Activated T-helper 1 cell treated with anti-CD3 and anti-CD28 coated beads, Interleukin-12 subunit alpha, Interleukin-12 subunit beta, Interleukin-2, Interleukin-4 antibody, amounts not matched to agents 30 ng/mL and 10 ng/mL and 1 ng/mL, durations not matched to agents 14 hours and 24 hours and 36 hours (primary cell): ENCODE measurements at regions not wholly inside any gene's neighbourhood (a gene's known extent, or its start where the extent isn't known, plus 50 kb on each side); places are given as distances from the start of the nearest gene placed in this dataset.

ENCODE experiments used
- DNase-seq: peaks from one replicate; pipeline ENCODE4 v3.0.0; 2021; ENCODE audit warnings: low spot score
- H3K27ac Mint-ChIP-seq: one replicate; pipeline ENCODE4 v1.8.0; 2021; ENCODE audit warnings: mild to moderate bottlenecking, mixed read lengths
- H3K27me3 Mint-ChIP-seq: one replicate; pipeline ENCODE4 v1.8.0; 2022; ENCODE audit warnings: mild to moderate bottlenecking, moderate library complexity, mixed read lengths; ENCODE audit not compliant: insufficient read depth
- H3K36me3 Mint-ChIP-seq: one replicate; pipeline ENCODE4 v1.8.0; 2021; ENCODE audit warnings: low read depth, mixed read lengths
- H3K4me1 Mint-ChIP-seq: one replicate; pipeline ENCODE4 v1.8.0; 2021; ENCODE audit warnings: low read depth, mixed read lengths
- H3K4me3 Mint-ChIP-seq: one replicate; pipeline ENCODE4 v1.8.0; 2021; ENCODE audit warnings: mild to moderate bottlenecking, moderate library complexity, mixed read lengths
- H3K9me3 Mint-ChIP-seq: one replicate; pipeline ENCODE4 v1.8.0; 2021; ENCODE audit warnings: mixed read lengths
- intact Hi-C: fragments of 100-400 bp; cut with micrococcal nuclease; formaldehyde crosslinking; loops from one replicate; pipeline ENCODE4 v1.15.1; 2024

DNA sequence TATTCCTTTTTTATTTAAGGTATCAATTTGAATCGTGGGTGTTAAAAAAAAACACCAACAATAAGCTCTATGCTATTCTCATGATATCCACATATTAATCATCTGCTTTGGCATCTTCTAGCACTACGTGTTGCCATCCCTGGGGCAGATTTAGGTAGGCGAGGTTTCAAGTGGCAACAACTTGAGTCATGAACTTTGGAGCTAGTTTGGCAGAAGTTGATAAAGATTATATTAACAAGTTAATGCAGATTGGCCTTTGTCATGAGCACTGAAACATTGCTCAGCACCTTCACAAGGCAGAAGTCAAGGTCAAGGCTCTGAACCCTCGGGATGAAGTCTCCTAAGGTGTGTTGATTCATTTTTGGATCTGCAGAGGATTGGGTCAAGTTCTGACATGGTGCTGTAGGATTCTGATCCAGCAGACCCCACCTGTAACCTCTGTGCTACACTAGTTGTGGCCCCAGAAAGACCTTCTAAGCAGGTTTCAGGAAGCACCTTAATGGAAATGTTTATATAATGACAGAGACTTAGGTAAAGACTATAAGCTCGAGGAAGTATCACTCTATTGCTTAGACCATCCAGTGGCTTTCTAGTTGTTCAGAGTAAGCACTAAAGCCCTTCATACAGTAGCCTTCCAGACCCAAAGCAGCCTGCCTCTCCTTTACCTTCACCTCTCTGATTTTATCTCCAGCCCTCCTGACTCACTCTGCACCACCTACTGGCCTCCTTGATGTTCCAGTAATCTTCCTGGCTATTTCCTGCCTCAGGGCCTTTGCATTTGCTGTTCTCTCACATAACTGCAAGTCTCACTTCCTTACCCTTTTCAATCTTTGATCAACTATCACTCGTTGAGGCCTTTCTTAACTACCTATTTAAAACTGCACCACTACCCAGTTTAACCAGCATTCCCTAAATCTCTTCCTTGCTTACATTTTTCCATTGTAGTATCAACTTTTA lies 117.0 kb upstream of the SLC4A4 start:
- Mint-ChIP-seq H3K4me1 (no peaks in the 10 kb centered on the region), H3K9me3 (no peaks in the 10 kb centered on the region), H3K27ac (no peak overlapping the region), H3K27me3 (peaks cover 2% of the 10 kb centered on the region), H3K36me3 (no peaks in the 10 kb centered on the region), H3K4me3 (no peak overlapping the region)
- no peak for DNase-seq
- intact Hi-C loops, result no loop called here

DNA sequence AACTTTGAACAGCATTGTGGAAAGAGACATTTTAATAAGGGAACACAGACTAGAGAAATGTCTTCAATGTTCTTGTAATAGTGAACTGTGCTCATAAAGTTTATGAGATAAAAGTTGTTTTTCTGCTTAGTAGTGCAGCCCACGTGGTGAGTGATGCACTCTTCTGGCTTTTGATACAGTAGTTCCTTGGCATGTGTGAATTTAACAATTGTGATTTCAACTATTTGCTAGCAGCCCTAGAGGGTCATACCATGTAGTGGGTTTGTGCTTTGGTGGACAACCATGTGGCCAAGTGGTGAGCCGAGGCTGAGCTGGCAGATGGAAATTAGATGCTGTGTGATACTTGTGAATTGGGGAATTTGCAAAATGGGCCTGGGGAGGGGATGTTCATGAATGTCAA lies 116.2 kb upstream of the SLC4A4 start:
- no peaks in the 10 kb centered on the region for H3K36me3 Mint-ChIP-seq
- intact Hi-C loops, result no loop called here
- H3K4me3 Mint-ChIP-seq, result no peak overlapping the region
- no peak overlapping the region for H3K27ac Mint-ChIP-seq
- no peaks in the 10 kb centered on the region for H3K4me1 Mint-ChIP-seq
- DNase-seq, result no peak
- H3K9me3 Mint-ChIP-seq, result no peaks in the 10 kb centered on the region
- H3K27me3 Mint-ChIP-seq, result peaks cover 4% of the 10 kb centered on the region

DNA sequence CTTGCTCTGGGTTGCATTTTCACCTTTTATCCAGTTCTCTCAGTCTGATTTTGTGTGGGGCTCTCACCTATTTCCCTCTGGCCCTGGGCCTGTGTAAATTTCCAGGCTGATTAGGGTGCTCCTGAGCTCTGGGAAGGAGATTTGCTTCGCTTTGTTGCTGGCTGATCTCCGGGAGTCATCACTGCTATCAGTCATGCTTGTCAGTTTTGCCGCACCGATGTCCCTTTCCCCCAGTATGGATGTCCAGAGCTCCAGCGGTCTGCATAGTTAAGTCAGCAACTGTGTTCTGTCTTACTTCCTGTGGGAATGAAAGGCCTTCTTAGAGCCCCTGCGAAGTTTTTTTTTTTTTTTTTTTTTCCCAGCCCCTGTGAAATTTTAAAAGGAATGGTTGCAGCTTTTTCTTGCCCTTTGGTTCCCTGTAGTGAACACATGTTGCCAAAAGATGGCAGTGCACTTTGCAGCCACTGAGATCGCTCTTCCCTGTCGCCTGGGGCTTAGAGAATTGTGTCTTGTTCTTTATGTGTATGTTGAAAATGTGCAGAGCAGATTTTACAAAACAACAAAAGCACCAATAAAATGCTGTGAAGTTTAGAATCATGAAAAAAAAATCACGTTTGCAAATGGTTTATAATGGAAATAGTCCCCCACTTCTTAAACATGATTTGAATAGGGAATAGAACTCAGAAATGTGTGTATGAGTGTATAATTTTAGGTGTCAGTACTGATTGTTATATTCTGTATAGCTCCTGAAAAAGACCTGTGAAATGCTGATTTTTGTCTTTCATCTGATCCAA lies 109.1 kb upstream of the SLC4A4 start:
- Mint-ChIP-seq H3K4me1 (no peaks in the 10 kb centered on the region), H3K9me3 (no peaks in the 10 kb centered on the region), H3K27me3 (peaks cover 11% of the 10 kb centered on the region), H3K27ac (no peak overlapping the region), H3K36me3 (no peaks in the 10 kb centered on the region), H3K4me3 (no peak overlapping the region)
- no peak for DNase-seq
- intact Hi-C loops, result no loop called here

GRCh38 chr4:71230271-71231128 lies 108.3 kb upstream of the SLC4A4 start:
- Mint-ChIP-seq H3K9me3 (no peaks in the 10 kb centered on the region), H3K4me3 (no peak overlapping the region), H3K27me3 (peaks cover 11% of the 10 kb centered on the region), H3K27ac (no peak overlapping the region), H3K4me1 (no peaks in the 10 kb centered on the region), H3K36me3 (no peaks in the 10 kb centered on the region)
- intact Hi-C loops, result no loop called here
- DNase-seq, result no peak

GRCh38 chr4:71231129-71232055 lies 107.4 kb upstream of the SLC4A4 start:
- no peaks in the 10 kb centered on the region for H3K4me1 Mint-ChIP-seq
- intact Hi-C loops, result no loop called here
- no peaks in the 10 kb centered on the region for H3K9me3 Mint-ChIP-seq
- no peak for DNase-seq
- peaks cover 9% of the 10 kb centered on the region for H3K27me3 Mint-ChIP-seq
- no peak overlapping the region for H3K4me3 Mint-ChIP-seq
- H3K36me3 Mint-ChIP-seq, result no peaks in the 10 kb centered on the region
- no peak overlapping the region for H3K27ac Mint-ChIP-seq

DNA sequence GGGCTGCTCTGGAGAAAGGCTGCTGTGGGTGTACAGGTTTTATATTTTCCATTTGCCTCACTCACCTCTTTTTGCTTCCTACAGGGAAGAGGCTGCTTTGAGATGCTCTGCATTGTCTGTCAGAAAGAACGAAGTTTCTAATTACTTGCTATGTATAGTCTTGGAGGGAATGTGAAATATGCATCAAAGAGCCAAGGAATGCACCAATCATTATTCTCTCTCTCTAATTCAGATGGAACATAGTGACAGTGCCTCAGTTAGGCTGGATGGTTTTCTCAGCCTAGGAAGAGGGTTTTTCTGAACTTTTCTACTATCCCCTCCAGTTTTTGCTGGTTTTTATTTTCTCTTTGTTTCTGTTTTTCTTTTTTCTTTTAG lies 106.8 kb upstream of the SLC4A4 start:
- H3K27me3 Mint-ChIP-seq, result peaks cover 9% of the 10 kb centered on the region
- intact Hi-C loops, result no loop called here
- H3K4me3 Mint-ChIP-seq, result no peak overlapping the region
- H3K9me3 Mint-ChIP-seq, result no peaks in the 10 kb centered on the region
- no peaks in the 10 kb centered on the region for H3K4me1 Mint-ChIP-seq
- H3K36me3 Mint-ChIP-seq, result no peaks in the 10 kb centered on the region
- no peak overlapping the region for H3K27ac Mint-ChIP-seq
- DNase-seq, result no peak

DNA sequence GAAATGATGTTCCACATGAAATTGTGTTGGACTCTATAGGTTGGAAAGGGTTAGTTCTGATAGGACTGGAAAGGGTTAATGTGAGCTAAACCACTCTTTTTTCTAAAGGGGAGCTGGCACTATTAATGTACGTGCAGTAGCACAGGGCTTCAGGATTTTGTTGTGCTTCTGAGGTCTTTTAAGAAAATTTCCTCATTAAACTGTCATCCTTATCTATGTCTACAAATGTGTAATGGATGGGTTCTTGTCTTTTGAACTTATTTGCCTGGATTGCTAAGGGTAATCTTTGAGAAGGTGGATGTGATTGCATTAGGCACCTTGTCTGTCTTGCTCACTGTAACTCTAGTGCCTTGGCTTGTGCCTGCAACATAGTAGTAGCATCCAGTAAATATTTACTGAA lies 106.0 kb upstream of the SLC4A4 start:
- intact Hi-C loops, result no loop called here
- Mint-ChIP-seq H3K4me3 (no peak overlapping the region), H3K9me3 (no peaks in the 10 kb centered on the region), H3K36me3 (no peaks in the 10 kb centered on the region), H3K27ac (no peak overlapping the region), H3K27me3 (peaks cover 6% of the 10 kb centered on the region), H3K4me1 (no peaks in the 10 kb centered on the region)
- no peak for DNase-seq

- Mint-ChIP-seq H3K27ac (no peak overlapping the region), H3K9me3 (no peaks in the 10 kb centered on the region), H3K4me3 (no peak overlapping the region), H3K27me3 (peaks cover 6% of the 10 kb centered on the region), H3K36me3 (no peaks in the 10 kb centered on the region), H3K4me1 (no peaks in the 10 kb centered on the region)
- no peak for DNase-seq
- intact Hi-C loops, result no loop called here
Observed at GRCh38 chr4:71235311-71236201, 103.3 kb upstream of the SLC4A4 start.

DNA sequence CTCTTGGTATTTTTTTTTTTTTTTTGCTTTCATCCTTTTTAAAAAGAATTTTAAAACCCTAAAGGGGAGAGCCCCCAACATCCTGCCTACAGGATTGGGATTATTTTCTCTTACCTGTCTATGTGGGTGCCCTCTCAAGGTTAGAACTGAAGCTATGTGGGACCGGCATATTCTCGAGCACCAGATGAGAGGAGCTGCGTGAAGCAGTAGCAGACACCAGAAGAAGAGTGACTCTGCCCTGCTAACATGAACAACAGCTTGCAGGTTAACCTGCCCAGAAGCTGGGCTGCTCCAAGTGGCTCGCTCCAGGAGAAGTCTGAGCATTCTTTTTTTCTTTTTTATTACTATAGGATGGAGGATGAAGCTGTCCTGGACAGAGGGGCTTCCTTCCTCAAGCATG lies 102.6 kb upstream of the SLC4A4 start:
- intact Hi-C loops, result no loop called here
- no peaks in the 10 kb centered on the region for H3K36me3 Mint-ChIP-seq
- H3K4me3 Mint-ChIP-seq, result no peak overlapping the region
- no peaks in the 10 kb centered on the region for H3K9me3 Mint-ChIP-seq
- no peaks in the 10 kb centered on the region for H3K4me1 Mint-ChIP-seq
- H3K27ac Mint-ChIP-seq, result no peak overlapping the region
- peaks cover 4% of the 10 kb centered on the region for H3K27me3 Mint-ChIP-seq
- no peak for DNase-seq

DNA sequence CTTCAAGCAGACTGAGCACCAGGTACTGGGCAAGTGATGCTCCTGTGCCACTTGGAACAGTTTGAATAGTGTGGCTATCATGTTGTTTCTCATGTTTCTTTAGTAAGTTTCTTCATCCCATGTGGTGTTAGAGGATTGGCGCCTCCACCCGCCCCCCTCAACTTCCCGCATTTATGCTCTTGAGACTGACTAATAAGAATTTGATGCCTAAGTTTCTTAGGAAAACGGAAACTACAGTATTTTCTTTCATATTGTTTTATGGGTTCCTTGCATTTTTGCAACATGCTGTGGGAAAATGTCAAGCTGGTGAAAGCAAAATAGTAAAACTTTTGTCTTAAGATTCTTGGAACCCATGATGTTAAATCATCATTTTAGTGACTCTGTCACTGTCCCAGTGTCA lies 101.2 kb upstream of the SLC4A4 start:
- Mint-ChIP-seq H3K9me3 (no peaks in the 10 kb centered on the region), H3K36me3 (no peaks in the 10 kb centered on the region), H3K27me3 (no peaks in the 10 kb centered on the region), H3K27ac (no peak overlapping the region), H3K4me3 (no peak overlapping the region), H3K4me1 (no peaks in the 10 kb centered on the region)
- no peak for DNase-seq
- intact Hi-C loops, result no loop called here

- intact Hi-C loops, result no loop called here
- Mint-ChIP-seq H3K27ac (no peak overlapping the region), H3K4me3 (no peak overlapping the region), H3K36me3 (no peaks in the 10 kb centered on the region), H3K9me3 (no peaks in the 10 kb centered on the region), H3K4me1 (no peaks in the 10 kb centered on the region), H3K27me3 (no peaks in the 10 kb centered on the region)
- no peak for DNase-seq
Observed at GRCh38 chr4:71239365-71239764, 99.5 kb upstream of the SLC4A4 start.
